MCF 10A (cell line): ENCODE measurements at regions not wholly inside any gene's neighbourhood (a gene's known extent, or its start where the extent isn't known, plus 50 kb on each side); places are given as distances from the start of the nearest gene placed in this dataset.

Source experiments
- BruUV-seq: library from RNA; stranded (reverse); fragments of 400-500 nt; replicated peaks from 2 replicates; lab custom pipeline; 2021; lab: Mats Ljungman, UMichigan
- CTCF ChIA-PET: fragments of 300-600 bp; sonication (Branson Sonifier 250); formaldehyde crosslinking; extraction: SDS; loops from one replicate; lab custom pipeline; 2021; ENCODE audit warnings: antibody characterized with exemption, inconsistent platforms; lab: Yijun Ruan, JAX
- POLR2A ChIA-PET: fragments of 300-600, 350-650 bp; sonication (Branson Sonifier 250); formaldehyde crosslinking; extraction: SDS; loops from one replicate; lab custom pipeline; 2020; ENCODE audit warnings: antibody characterized with exemption, inconsistent platforms; lab: Yijun Ruan, JAX
- DNase-seq: peaks from one replicate; pipeline ENCODE4 v3.0.0-alpha.2; 2018; ENCODE audit not compliant: unreplicated experiment
- H3K27ac Mint-ChIP-seq: one replicate; pipeline ENCODE4 v1.8.0; 2022; ENCODE audit warnings: mild to moderate bottlenecking, low read depth, mixed read lengths; ENCODE audit not compliant: unreplicated experiment
- H3K27me3 Mint-ChIP-seq: one replicate; pipeline ENCODE4 v1.8.0; 2022; ENCODE audit warnings: mixed read lengths; ENCODE audit not compliant: insufficient read depth, unreplicated experiment
- H3K36me3 Mint-ChIP-seq: one replicate; pipeline ENCODE4 v1.8.0; 2022; ENCODE audit warnings: mild to moderate bottlenecking, moderate library complexity, mixed read lengths; ENCODE audit not compliant: insufficient read depth, unreplicated experiment
- H3K4me1 Mint-ChIP-seq: one replicate; pipeline ENCODE4 v1.8.0; 2022; ENCODE audit warnings: mixed read lengths; ENCODE audit not compliant: insufficient read depth, unreplicated experiment
- H3K4me3 Mint-ChIP-seq: one replicate; pipeline ENCODE4 v1.8.0; 2022; ENCODE audit warnings: mild to moderate bottlenecking, moderate library complexity, mixed read lengths; ENCODE audit not compliant: unreplicated experiment
- H3K9me3 Mint-ChIP-seq: one replicate; pipeline ENCODE4 v1.8.0; 2022; ENCODE audit warnings: mixed read lengths; ENCODE audit not compliant: unreplicated experiment
- intact Hi-C: fragments of 100-400 bp; cut with micrococcal nuclease; formaldehyde crosslinking; loops from 2 replicates; pipeline ENCODE4 v1.14.1; 2022
- TF ChIP-seq, protein P1 (sequence below): fragments of 200-600 bp; IDR thresholded peaks from one replicate; pipeline ENCODE4 v1.8.0; 2022; ENCODE audit warnings: antibody characterized with exemption, mild to moderate bottlenecking; ENCODE audit not compliant: unreplicated experiment

DNA sequence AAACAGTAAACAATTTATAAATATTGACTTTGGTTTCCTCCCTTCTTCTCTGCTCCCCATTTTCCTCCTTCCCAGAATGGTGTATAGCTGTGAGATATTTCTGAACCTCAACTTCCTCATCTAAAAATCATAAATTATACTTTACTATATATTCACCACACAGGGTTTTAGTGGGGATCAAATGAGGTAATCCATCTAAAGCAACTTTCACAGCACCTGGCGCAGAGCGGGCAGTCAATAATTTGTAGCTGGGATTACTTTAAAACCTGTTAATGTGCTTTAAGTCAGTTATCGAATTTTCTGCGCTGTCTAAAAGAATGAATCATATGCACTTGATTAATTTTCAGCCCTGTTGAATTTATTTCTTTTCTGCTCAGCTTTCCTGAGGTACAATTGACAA lies 172.7 kb downstream of the PTEN start:
- no peak for DNase-seq
- Mint-ChIP-seq H3K4me3 (no peak overlapping the region), H3K27ac (no peak overlapping the region), H3K9me3 (no peaks in the 10 kb centered on the region), H3K27me3 (no peaks in the 10 kb centered on the region), H3K4me1 (peaks cover 14% of the 10 kb centered on the region), H3K36me3 (no peaks in the 10 kb centered on the region)
- intact Hi-C loops: no loop called here
- TF ChIP-seq, protein P1, sequence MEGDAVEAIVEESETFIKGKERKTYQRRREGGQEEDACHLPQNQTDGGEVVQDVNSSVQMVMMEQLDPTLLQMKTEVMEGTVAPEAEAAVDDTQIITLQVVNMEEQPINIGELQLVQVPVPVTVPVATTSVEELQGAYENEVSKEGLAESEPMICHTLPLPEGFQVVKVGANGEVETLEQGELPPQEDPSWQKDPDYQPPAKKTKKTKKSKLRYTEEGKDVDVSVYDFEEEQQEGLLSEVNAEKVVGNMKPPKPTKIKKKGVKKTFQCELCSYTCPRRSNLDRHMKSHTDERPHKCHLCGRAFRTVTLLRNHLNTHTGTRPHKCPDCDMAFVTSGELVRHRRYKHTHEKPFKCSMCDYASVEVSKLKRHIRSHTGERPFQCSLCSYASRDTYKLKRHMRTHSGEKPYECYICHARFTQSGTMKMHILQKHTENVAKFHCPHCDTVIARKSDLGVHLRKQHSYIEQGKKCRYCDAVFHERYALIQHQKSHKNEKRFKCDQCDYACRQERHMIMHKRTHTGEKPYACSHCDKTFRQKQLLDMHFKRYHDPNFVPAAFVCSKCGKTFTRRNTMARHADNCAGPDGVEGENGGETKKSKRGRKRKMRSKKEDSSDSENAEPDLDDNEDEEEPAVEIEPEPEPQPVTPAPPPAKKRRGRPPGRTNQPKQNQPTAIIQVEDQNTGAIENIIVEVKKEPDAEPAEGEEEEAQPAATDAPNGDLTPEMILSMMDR: no peak
- ChIA-PET CTCF (no interaction called here), POLR2A (interaction anchor here (0.9 kb wide), 1 partner anchor 11 kb away, joined by 3 read pairs; no protein-coding TSS in a partner anchor)
- BruUV-seq: no TSS peak

GRCh38 chr10:88037623-88038022 lies 174.2 kb downstream of the PTEN start:
- POLR2A ChIA-PET: no interaction called here
- BruUV-seq: no TSS peak
- no peaks in the 10 kb centered on the region for H3K9me3 Mint-ChIP-seq

GRCh38 chr10:88038268-88038667 lies 174.8 kb downstream of the PTEN start:
- TF ChIP-seq, protein P1: no peak
- intact Hi-C loops: no loop called here
- no peaks in the 10 kb centered on the region for H3K9me3 Mint-ChIP-seq
- no peaks in the 10 kb centered on the region for H3K27me3 Mint-ChIP-seq
- H3K4me3 Mint-ChIP-seq: no peak overlapping the region
- H3K36me3 Mint-ChIP-seq: no peaks in the 10 kb centered on the region
- H3K27ac Mint-ChIP-seq: no peak overlapping the region
- peak; percentile 74 for DNase-seq
- BruUV-seq: no TSS peak
- ChIA-PET CTCF (no interaction called here), POLR2A (no interaction called here)
- H3K4me1 Mint-ChIP-seq: peaks cover 17% of the 10 kb centered on the region

More at GRCh38 chr10:88037623-88038022, 174.2 kb downstream of the PTEN start:
- no peak overlapping the region for H3K27ac Mint-ChIP-seq
- no peaks in the 10 kb centered on the region for H3K36me3 Mint-ChIP-seq
- CTCF ChIA-PET: interaction anchor here (0.5 kb wide), 1 partner anchor 50 kb away, joined by 3 read pairs; no protein-coding TSS in a partner anchor
- intact Hi-C loops: no loop called here
- TF ChIP-seq, protein P1: no peak
- no peak overlapping the region for H3K4me3 Mint-ChIP-seq
- no peak for DNase-seq
- no peaks in the 10 kb centered on the region for H3K27me3 Mint-ChIP-seq
- peaks cover 15% of the 10 kb centered on the region for H3K4me1 Mint-ChIP-seq

DNA sequence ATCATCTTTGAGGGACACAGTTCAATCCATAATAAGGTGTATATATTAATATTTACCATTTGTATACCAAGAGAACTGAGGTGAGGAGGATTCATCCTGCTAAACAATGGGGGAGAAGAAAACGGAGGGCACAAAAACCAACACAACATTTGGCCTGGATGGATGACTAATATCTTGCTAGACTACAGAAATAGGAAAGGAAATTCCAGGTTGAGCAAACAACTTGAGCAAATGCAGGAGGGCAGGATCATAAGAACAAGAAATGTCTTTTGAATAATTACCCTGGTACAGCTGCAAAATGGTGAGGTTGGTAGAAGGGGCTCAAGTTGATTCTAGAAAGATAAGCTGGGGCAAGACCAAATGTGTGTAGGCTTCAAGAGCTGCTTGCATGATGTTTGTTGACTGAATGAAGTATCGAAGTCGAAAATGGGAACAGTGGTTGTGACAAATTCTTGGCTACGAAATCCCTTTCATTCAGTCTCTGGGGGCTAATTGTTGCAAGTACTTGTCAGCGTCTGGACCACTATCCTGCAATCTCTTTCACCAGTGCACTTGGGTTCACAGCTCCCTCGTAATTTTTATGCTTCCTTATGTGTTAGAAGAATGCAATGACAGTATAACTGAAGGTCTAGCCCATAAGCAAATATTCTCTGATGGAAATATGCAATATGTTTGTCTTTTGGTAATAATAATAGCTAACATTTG lies 176.2 kb downstream of the PTEN start:
- POLR2A ChIA-PET: interaction anchor here (0.7 kb wide), 1 partner anchor 15 kb away, joined by 4 read pairs; no protein-coding TSS in a partner anchor
- intact Hi-C loops: no loop called here
- H3K4me3 Mint-ChIP-seq: no peak overlapping the region
- peaks cover 20% of the 10 kb centered on the region for H3K4me1 Mint-ChIP-seq
- H3K27me3 Mint-ChIP-seq: no peaks in the 10 kb centered on the region
- TF ChIP-seq, protein P1: no peak
- H3K27ac Mint-ChIP-seq: peak overlapping the region; percentile 36
- DNase-seq: peak; percentile 53
- no peaks in the 10 kb centered on the region for H3K9me3 Mint-ChIP-seq
- no peaks in the 10 kb centered on the region for H3K36me3 Mint-ChIP-seq
- CTCF ChIA-PET: interaction anchor here (0.6 to 1.1 kb wide), 2 partner anchors 91 to 247 kb away, joined by 3 read pairs; no protein-coding TSS in a partner anchor
- BruUV-seq: no TSS peak
